IPS DF 19.7 (cell line): ENCODE measurements at regions not wholly inside any gene's neighbourhood (a gene's known extent, or its start where the extent isn't known, plus 50 kb on each side); places are given as distances from the start of the nearest gene placed in this dataset.
"Not testable (repeated sequence)": the region's sequence is repeated elsewhere in the genome, so short reads cannot be mapped to it uniquely, and the experiment has no call there.

ENCODE experiments used
- DNase-seq: peaks from one replicate; pipeline ENCODE4 v3.0.0-alpha.2; 2013; ENCODE audit warnings: low read depth, low spot score

DNA sequence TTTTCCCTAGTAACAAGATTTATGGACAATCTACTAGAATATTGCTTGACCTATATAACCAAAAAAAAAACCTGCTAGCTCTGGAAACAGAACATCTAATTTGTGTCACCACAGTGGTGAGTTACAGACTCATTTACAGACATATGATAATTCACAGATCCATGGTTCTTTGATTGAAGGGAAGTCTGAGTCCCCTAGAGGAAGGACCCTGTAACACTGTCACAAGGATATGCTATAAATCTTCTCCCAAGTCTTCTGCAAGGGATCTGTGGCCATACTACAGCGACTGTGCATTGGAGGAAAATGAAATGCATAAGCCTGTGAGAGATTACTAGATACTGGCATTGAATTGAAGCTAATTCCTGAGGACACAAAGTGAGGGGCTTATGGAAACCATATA is 630.6 kb upstream of the SGCD start:
- no peak for DNase-seq

DNA sequence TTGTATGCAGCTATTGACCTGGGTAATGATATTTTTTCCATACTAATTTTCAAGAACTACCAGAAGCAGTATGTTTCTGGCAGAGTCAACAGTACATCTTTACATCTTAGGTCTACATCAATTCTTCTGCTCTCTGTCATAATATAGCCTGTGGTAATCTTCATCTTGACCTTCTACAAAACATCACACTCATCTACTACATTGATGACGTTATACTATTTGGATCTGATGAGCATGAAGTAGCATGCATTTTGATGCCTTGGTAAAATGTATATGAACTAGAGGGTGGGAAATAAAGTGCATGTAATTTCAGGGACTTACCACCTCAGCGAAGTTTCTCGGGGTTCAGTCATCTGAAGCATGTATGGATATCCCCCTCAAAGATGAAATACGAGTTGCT is 629.7 kb upstream of the SGCD start:
- no peak for DNase-seq

DNA sequence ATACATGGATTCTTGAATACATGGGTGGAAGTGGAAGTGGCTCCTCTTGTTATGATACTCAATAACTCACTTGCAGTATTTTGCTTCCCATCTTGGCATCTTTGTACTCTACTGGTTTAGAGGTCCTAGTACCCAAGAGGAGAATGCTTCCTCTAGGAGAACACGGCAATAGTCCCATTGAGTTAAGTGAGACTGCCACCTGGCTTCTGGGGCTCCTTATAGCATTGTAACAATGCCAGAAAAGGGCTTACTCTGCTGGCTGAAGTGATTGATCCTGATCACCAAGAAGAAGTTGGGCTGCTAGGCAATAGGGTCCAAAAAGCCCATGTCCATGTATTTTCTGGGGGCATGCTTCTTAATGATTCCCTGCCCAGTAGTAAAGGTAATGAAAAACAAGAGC is 627.6 kb upstream of the SGCD start:
- DNase-seq: no peak

DNA sequence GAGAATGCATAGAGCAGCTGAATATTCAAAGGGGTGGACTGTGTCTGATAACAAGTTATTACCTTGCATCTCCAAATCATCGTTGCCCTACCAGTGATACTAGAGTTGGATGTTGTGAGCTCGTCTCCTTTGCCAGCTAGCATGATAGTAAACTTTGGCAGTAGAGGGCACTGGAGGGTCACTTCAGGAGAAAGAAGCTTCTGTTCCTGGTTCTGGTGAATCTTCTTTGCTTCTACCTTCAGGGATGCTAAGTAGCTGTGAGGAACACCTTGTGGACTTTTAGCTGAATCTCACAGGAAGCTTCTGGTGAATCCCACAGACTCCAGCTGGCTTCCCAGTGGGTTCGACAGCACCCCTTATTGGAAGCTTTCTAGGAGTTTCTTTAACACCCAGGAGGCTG is 626.6 kb upstream of the SGCD start:
- DNase-seq: peak; percentile 23

DNA sequence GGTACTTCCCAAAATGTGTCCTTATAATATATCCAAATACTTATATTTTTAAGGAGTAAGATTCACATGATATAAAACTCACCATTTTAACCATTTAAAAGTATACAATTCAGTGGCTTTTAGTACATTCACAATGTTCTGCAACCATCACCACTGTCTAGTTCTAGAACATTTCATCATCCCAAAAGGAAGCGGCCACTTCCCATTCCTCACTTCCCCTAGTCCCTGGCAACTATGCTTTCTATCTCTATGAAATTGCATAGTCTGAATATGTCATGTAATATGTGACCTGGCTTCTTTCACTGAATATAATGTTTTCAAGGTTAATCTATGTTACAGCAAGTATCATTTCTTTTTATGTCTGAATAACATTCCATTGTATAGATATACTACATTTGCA is 615.1 kb upstream of the SGCD start:
- DNase-seq: no peak

DNA sequence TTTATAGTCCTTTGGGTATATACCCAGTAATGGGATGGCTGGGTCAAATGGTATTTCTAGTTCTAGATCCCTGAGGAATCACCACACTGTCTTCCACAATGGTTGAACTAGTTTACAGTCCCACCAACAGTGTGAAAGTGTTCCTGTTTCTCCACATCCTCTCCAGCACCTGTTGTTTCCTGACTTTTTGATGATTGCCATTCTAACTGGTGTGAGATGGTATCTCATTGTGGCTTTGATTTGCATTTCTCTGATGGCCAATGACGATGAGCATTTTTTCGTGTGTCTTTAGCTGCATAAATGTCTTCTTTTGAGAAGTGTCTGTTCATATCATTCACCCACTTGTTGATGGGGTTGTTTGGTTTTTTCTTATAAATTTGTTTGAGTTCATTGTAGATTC is 612.5 kb upstream of the SGCD start:
- not testable (repeated sequence) for DNase-seq

DNA sequence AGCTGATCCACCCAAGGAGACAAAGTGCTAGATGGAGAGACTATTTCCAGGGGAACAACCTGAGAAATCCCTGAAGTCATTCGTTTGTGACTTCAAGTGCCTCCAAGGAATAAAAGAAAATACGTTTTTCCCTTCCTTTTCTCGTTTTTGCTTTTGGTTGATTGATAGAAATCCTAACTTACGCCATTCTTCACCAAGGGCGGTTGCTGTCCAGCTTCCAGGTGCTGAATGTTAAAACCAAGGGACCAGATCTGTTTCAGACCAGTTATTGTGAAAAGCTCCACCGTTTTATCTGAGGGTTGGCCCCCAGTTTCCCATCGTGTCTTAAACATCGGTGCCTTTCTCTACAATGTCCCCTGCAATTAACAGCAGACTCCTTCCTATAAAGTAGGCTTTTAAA is 600.7 kb upstream of the SGCD start:
- DNase-seq: no peak

DNA sequence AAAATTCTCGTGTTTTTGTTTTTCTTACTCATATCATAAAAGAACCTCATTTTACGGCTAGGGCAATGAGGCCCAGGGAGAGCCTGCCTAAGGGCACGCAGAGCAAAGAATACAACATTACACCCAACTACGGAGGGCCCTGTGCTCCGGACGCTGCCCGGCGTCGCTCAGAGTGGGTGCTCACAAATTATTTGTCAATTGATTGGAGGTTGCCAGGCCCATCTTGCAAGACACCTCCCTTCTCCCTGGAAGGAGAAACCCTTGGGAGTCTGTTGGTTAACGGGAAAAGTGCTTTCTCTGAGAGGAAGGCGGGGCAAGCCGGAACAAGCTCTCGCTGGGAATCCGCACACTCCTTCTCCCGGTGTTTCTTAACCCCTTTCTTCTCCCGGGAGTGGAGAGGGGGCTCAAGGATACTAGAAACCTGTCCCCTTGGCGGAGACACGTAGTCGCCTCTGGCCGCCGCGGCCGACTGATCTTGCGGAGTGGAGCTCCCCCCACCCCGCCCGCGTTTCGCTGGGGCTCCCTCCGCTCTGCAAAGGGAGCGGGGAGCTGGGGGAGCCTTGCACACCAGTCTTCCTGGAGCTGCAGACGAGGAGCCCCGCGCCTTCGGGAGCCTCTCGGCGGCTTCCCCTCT is 599.3 kb upstream of the SGCD start:
- DNase-seq: no peak

DNA sequence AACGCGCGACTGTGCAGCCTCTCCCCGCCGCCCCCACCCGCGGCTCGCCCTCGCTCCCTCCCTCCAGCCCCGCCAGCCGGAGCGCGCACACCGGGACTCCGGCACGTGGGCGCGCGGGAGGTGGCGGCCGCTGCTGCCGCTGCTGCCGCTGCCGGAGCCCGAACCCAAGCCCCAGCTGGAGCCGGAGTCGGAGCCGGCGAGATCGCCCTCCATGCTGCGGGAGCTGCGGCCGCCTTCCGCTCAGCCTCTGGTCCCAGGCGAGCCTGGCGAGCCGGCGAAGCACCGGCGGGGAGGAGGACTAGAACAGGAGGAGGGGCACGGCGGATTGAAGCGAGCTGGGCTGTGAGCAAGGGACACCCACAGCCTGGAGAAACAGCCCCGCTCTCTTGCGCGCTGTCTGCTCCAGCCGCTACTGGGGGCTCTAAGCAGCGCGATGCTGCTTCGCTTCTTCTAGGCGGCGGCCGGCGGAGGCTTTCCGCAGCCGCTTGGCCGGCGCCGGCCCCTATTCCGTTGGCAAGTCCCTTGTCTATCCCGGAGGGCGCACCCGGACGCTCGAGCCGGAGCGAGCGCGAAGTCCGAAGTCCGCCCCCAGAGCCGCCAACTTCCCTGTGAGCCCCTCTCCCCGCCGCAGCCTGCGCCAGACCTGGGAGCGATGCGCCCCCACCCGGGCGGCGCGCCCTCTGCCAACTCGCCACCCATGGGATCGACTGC is 598.7 kb upstream of the SGCD start:
- DNase-seq: no peak

DNA sequence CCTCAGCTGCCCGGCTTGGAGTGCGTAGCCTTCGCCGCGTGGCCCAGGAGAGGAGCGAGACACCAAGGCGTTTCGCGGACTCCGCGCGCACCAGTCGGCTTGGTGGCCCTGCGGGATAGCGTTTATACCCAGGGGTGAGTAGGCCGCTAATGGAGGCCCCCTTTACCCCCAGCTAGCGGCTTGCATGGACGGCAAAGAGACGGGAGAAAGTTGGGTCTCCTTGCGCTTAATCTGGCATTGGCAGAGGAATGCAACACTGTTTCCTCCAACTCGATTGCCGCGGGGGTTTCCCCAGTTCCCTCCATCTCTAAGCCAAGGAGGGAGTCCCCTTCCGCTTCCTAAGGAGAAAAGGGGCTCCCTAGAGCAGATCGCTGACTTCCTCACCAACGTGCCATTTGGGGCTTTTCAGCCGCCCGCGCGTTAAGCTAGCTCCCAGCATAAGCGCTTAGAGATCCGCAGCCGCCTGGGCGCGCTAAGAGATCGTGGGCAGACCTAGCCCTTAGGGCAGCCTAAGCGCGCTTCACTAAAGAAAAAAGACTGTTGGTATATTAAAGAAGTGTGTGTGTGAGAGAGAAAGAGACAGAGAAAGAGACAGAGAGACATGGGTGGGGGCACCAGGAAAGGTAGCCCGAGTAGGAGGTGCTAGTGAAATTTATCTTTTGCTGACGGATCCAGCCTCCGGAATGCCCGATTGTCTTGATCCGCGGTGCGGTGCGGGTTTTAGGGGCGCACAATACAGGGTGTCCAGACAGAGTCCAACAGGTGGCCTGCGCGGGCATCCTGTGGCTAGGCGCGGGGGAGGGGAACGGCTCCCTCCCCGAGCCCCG is 597.9 kb upstream of the SGCD start:
- DNase-seq: no peak

DNA sequence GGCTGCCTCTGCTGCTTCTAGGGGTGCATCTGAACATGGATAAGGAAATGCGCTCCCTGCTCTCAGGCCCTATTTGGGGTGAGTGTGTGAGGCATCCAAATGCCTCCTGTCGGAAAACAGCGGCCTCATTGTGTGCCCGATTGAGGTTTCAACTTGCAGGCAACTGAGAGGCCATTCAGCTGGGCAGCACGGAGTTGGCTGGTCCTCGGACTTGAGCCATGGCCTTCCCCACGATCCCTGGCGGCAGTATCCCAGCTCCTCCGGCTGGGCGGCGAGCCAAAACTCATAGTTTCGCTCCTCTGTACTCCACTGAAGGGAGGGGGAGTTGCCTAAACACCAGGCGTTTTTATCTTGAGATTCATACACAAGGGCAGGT is 597.3 kb upstream of the SGCD start:
- DNase-seq: no peak

DNA sequence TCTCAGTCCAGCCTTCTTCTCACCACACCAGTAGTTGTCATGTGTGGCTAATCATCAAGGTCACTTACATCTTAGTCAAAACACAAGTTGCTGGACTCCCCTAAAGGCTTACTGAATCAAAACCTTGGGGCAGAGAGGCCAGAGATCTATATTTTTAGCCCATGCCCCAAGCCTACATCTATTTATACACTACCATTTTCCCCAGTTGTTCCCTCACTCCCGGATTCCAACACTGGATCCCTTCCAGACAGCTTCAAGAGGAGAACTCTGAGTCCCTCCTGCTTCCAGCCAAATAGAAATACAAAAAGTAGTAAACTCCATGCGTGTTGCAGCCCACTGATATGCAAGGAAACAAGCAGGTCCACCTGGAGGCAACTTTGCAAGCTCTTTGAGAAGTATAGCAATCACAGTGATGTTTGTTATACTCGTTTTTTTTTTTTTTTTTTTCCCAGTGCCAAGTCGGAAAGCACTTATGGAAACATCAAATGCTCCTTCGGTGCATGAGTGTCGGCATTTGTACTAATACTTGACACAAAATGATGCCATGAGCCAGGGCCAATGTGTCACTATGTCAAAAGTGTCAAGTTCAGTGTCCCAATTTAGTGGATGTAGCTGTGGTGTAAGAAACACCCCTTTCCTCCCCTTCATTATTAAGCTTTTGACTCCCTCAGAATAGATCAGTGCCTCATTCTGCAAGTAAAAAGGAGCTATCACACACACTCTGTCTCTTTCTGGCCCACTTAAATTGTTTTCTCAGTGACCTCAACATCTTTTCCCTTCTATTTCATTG is 594.2 kb upstream of the SGCD start:
- no peak for DNase-seq

DNA sequence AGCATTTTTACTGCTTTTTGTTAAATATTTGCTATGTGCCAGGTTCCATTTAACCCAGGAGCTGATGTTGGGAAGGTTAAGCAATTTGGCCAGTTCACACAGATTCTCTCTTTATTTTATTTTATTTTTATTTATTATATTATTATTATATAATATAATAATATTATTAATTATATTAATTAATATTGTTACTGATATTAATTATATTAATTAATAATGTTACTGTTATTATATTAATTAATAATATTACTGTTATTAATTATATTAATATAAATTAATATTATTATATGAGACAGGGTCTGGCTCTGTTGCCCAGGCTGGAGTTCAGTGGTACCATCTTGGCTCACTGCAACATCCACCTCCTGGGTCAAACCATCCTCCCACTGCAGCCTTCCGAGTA is 593.0 kb upstream of the SGCD start:
- no peak for DNase-seq

DNA sequence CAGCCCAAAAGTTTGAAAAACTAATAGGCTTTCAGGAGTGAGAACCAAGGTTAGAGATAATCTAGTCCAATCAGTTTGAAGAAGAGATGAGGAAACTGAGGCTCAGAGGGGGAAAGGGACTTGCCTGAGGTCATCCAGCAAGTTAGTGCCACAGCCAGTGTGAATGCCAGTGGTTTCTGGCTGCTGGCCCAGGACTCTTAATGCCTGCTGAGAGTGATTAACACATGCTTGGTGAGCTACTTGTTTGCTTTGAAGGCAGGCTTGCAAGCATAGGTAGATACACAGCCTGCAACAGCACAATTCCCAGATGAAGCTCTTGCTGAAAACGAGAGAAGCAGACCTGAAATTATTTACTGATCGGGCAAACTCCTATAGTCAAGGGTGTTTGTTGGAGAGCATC is 591.6 kb upstream of the SGCD start:
- DNase-seq: no peak

DNA sequence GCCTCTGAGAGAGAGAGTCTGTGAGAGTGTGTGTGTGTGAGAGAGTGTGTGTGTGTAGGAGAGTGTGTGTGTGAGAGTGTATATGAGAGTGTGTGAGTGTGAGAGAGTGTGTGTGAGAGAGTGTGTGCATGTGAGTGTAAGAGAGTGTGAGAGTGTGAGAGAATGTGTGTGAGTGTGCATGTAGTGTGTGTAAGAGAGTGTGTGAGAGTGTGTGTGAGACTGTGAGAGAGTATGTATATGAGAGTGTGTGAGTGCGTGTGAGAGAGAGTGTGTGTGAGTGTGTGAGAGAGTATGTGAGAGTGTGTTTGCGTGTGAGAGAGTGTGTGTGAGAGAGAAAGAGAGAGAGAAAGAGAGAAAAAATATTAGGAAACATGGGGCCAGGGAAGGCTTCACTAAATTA is 588.3 kb upstream of the SGCD start:
- DNase-seq: no peak

DNA sequence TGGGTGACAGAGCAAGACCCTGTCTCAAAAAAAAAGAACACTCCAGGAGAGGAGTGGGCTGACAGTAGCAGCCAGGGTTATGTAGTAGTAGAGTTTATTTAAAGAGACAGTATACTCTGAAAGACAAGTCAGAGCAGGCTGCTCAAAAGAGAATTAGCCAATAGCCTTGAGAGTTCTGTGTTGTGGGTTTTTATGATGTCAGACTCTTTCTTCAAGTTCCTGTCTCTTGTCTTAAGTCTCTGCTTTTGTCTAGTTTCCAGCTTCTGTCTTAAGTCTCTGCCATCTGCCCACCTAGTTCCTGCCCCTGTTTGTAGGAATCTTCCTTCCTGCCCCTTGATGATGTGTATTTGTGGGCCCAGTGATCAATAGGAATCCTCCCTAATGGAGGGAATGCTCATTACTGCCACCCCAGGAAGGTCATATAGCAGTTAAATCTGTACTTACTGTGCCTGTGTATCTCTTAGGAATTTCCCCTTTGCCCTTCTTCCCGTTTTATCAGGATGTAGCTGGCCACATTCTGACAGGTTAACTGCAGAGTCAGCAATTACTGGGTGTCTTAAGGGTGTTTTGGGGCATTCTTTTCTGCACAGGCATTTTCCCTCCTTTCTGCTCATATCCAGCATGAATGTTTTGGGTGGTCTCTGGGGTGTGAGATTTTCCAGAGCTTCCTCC is 580.5 kb upstream of the SGCD start:
- DNase-seq: no peak

DNA sequence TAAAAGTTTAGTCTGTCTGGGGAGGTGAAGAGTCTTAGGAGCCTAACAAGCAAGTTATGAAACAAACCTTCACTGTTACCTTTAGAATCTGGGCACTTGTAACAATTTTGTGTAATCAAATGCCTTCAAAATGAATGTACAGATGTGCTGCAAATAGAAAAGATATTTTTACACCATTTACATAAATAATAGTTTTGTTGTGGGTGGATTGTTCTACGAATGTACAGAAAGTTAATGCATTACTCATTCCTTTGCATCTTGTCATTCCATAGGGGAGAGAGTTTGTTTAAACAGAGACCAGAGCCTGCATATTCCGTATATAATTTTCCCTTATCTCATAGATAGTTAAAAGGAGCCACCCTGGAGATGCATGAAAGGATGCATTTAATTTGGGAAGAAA is 576.9 kb upstream of the SGCD start:
- DNase-seq: no peak

DNA sequence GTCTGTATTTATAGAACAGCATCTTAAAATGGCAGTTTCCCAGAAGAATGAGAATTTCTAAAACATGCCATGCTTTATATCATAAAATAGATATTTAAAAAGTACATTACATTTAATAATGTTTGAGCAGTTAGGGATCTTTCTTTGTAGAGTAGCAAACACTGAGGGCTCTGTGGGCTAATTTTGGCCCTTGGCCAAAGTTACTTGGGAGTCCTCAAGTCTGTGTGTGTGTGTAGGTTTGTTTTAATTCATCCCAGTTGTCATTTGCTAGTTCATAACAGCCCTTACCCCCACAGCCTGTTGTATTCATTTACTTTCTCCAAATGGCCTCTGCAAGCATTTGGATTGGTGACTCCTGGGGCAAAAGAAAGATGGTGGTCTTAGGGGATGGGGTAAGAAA is 576.4 kb upstream of the SGCD start:
- DNase-seq: no peak

DNA sequence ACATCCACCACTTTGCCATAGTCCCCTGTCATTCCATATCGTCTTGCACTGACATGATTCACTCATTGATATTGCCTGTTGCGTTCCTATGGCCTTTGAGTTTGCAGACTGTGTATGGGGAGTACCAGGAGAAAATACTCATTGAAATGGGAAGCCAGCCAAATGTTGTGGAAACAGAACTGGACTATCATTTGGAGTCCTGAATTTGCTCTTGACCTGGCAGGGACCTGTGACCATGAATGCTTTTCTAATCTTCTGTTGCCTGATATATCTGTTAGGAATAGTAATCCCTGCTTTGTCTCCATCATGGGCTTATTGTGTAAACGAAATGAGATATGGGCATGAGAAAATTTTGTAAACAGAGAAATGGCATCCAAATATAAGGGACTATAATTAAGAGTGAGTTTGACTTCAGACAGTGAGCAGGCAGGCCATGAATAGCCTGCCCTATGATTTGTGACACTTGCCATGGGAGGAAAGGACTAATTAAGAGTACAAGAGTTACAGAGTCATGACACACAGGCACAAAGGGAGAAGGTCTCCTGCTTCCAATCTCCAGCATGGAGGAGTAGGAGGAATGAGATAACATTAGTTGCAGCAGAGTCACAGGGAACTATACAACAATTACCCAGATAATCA is 572.9 kb upstream of the SGCD start:
- no peak for DNase-seq

DNA sequence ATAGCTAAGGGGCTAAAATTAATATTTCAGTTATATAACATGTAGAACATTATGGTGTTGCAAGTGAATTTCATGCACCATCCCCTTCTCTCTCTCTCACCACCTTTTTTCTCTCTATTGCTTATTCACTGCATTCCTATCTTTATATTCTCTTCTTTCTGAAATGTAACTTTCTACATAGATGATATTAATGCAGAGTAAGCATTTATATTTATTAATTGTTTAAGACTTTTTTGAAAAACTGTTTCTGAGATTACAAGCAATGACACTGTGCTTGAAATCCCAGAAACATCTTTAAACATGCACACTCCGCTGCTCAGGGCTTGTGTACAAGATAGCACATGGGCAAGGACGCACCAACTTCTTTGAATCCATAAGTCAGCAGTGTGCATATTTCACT is 567.7 kb upstream of the SGCD start:
- no peak for DNase-seq

DNA sequence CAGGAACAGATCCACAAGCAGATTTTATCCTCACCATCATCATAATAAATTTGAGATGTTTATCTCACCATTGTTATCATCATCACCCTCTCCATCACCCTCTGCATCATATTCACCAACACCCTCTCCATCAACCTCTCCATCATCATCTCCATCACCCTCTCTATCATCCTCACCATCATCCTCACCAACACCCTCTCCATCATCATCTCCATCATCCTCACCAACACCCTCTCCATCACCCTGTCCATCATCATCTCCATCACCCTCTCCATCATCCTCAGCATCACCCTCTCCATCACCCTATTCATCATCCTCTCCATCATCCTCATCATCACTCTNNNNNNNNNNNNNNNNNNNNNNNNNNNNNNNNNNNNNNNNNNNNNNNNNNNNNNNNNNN is 567.0 kb upstream of the SGCD start:
- DNase-seq: no peak
